B cell (primary cell): ENCODE measurements at regions not wholly inside any gene's neighbourhood (a gene's known extent, or its start where the extent isn't known, plus 50 kb on each side); places are given as distances from the start of the nearest gene placed in this dataset.

Experiments
- ATAC-seq: fragments of 200-7000 bp; cut with Tn5 transposase; one replicate; pipeline ENCODE4 v1.10.0; 2021; ENCODE audit warnings: low read depth, mild to moderate bottlenecking, moderate number of reproducible peaks, moderate library complexity
- CTCF ChIA-PET: fragments of 350-600 bp; sonication (Branson Sonifier 250); formaldehyde crosslinking; loops from one replicate; lab custom pipeline; 2021; ENCODE audit warnings: antibody characterized with exemption, inconsistent platforms; lab: Charles Lee
- POLR2A ChIA-PET: fragments of 350-600 bp; sonication (Branson Sonifier 250); formaldehyde crosslinking; loops from one replicate; lab custom pipeline; 2021; ENCODE audit warnings: antibody characterized with exemption; lab: Charles Lee
- DNase-seq: peaks from one replicate; pipeline ENCODE4 v3.0.0; 2013
- H2AFZ ChIP-seq: 2 replicates; pipeline ENCODE4 v1.6.1; 2012; ENCODE audit warnings: mild to moderate bottlenecking, low read depth, low read length; ENCODE audit not compliant: insufficient read depth, poor library complexity, severe bottlenecking
- H3K27ac ChIP-seq, 2 donors: 1 replicate in 1 of 2; 2 replicates in 1 of 2; pipeline ENCODE4 v1.5.1; 2012 to 2013; ENCODE audit warnings: low read length in 2 of 2, mild to moderate bottlenecking in 2 of 2, moderate library complexity in 1 of 2
- H3K27me3 ChIP-seq, 4 experiments: fragments of 200-600 bp in 1 of 4; sonication (generic) in 1 of 4; replicated peaks in 1 of 4; 1 replicate in 2 of 4; 2 replicates in 2 of 4; pipeline versions ENCODE4 v1.6.1 to v1.7.0; 2013 to 2016; ENCODE audit warnings: low read length in 3 of 4, mild to moderate bottlenecking in 2 of 4, mixed read lengths in 1 of 4, moderate library complexity in 1 of 4; ENCODE audit not compliant: insufficient read depth in 4 of 4, control insufficient read depth in 3 of 4; ENCODE audit errors: control extremely low read depth in 1 of 4
- H3K36me3 ChIP-seq, 2 experiments: replicated peaks in 1 of 2; 1 replicate in 1 of 2; 2 replicates in 1 of 2; pipeline versions ENCODE4 v1.6.1 to v1.7.1; 2013; ENCODE audit warnings: low read length in 1 of 2; ENCODE audit not compliant: insufficient read depth in 2 of 2, control insufficient read depth in 1 of 2; ENCODE audit errors: control extremely low read depth in 1 of 2, extremely low read depth in 1 of 2
- H3K4me1 ChIP-seq, 2 donors: fragments of 200-600 bp in 1 of 2; sonication (generic) in 1 of 2; 1 replicate in 1 of 2; 2 replicates in 1 of 2; pipeline versions ENCODE4 v1.5.1 to v1.6.1; 2013 to 2017; ENCODE audit warnings: low read length in 2 of 2; ENCODE audit not compliant: control insufficient read depth in 2 of 2, insufficient read depth in 2 of 2
- H3K4me2 ChIP-seq: replicated peaks from 2 replicates; pipeline ENCODE3; 2012; ENCODE audit warnings: mild to moderate bottlenecking, low read depth, low read length; ENCODE audit not compliant: poor library complexity, severe bottlenecking
- H3K4me3 ChIP-seq, 5 experiments: fragments of 200-600 bp in 1 of 5; sonication (generic) in 1 of 5; 1 replicate in 3 of 5; 2 replicates in 2 of 5; pipeline versions ENCODE4 v1.5.1 to v1.7.0; 2011 to 2016; ENCODE audit warnings: low read length in 4 of 5, mild to moderate bottlenecking in 4 of 5, low read depth in 2 of 5, control low read depth in 1 of 5, moderate library complexity in 1 of 5; ENCODE audit not compliant: insufficient read depth in 1 of 5; ENCODE audit errors: control extremely low read depth in 1 of 5, extremely low read depth in 1 of 5
- H3K79me2 ChIP-seq: fragments of 200-600 bp; sonication (generic); one replicate; pipeline ENCODE4 v1.6.0; 2016; ENCODE audit warnings: low read length; ENCODE audit not compliant: control insufficient read depth, insufficient read depth
- H3K9ac ChIP-seq: fragments of 200-600 bp; sonication (generic); 2 replicates; pipeline ENCODE4 v1.6.1; 2017; ENCODE audit warnings: mild to moderate bottlenecking, low read length, moderate library complexity
- H3K9me3 ChIP-seq, 3 donors: one replicate each; pipeline versions ENCODE4 v1.6.1 to v1.7.1; 2013; ENCODE audit warnings: low read length in 2 of 3; ENCODE audit not compliant: control insufficient read depth in 2 of 3, insufficient read depth in 1 of 3; ENCODE audit errors: control extremely low read depth in 1 of 3
- H4K20me1 ChIP-seq: 2 replicates; pipeline ENCODE4 v1.6.0; 2012; ENCODE audit warnings: mild to moderate bottlenecking, low read length; ENCODE audit not compliant: insufficient read depth, control insufficient read depth, poor library complexity, severe bottlenecking
- H3K27ac Mint-ChIP-seq: one replicate; pipeline ENCODE4 v1.8.0; 2021; ENCODE audit warnings: mixed read lengths
- H3K27me3 Mint-ChIP-seq: one replicate; pipeline ENCODE4 v1.8.0; 2021; ENCODE audit warnings: mixed read lengths
- H3K4me1 Mint-ChIP-seq: one replicate; pipeline ENCODE4 v1.8.0; 2021; ENCODE audit warnings: mixed read lengths
- H3K4me3 Mint-ChIP-seq: one replicate; pipeline ENCODE4 v1.8.0; 2021; ENCODE audit warnings: mixed read lengths
- H3K9me3 Mint-ChIP-seq: one replicate; pipeline ENCODE4 v1.8.0; 2022; ENCODE audit warnings: mixed read lengths; ENCODE audit not compliant: insufficient read depth
- CTCF ChIP-seq: fragments of 200-600 bp; IDR thresholded peaks from one replicate; pipeline ENCODE4 v1.8.0; 2022; ENCODE audit warnings: antibody characterized with exemption, mild to moderate bottlenecking
- EZH2 ChIP-seq: IDR thresholded peaks from 2 replicates; pipeline ENCODE4 v1.6.1; 2012; ENCODE audit warnings: borderline replicate concordance, low read depth, mild to moderate bottlenecking, moderate library complexity, low read length; ENCODE audit not compliant: insufficient read depth, poor library complexity, severe bottlenecking
- WGBS: methylation state at CpG from one replicate; pipeline ENCODE4 v1.1.5; 2013; ENCODE audit warnings: missing lambda C conversion rate; ENCODE audit not compliant: insufficient coverage; 5-methylcytosine and 5-hydroxymethylcytosine counted together
- intact Hi-C: fragments of 100-400 bp; cut with micrococcal nuclease; formaldehyde crosslinking; loops from one replicate; pipeline ENCODE4 v1.10.0; 2022

- ChIA-PET POLR2A (no interaction called here), CTCF (no interaction called here)
- no peak overlapping the region for H3K27ac ChIP-seq
- H3K79me2 ChIP-seq: no peaks in the 10 kb centered on the region
- intact Hi-C loops: no loop called here
- Mint-ChIP-seq H3K27me3 (peaks cover 7% of the 10 kb centered on the region), H3K4me3 (no peak overlapping the region), H3K9me3 (peaks cover 2% of the 10 kb centered on the region), H3K27ac (no peak overlapping the region), H3K4me1 (no peaks in the 10 kb centered on the region)
- no peaks in the 10 kb centered on the region for H3K27me3 ChIP-seq
- no peaks in the 10 kb centered on the region for H3K4me1 ChIP-seq
- H3K4me2 ChIP-seq: no peak overlapping the region
- no peaks in the 10 kb centered on the region for H3K9me3 ChIP-seq
- DNase-seq: no peak
- H3K36me3 ChIP-seq: no peaks in the 10 kb centered on the region
- ATAC-seq: no peak
- H3K4me3 ChIP-seq: no peak overlapping the region
- no peak overlapping the region for H2AFZ ChIP-seq
- 100% methylated on average over 1 of the region's 3 CpGs for WGBS
- TF ChIP-seq CTCF (no peak), EZH2 (no peak)
- H4K20me1 ChIP-seq: no peaks in the 10 kb centered on the region
- no peak overlapping the region for H3K9ac ChIP-seq
Observed at GRCh38 chr16:82391690-82392089, 221.7 kb upstream of the MPHOSPH6 start.

GRCh38 chr16:82389956-82390650 lies 220.1 kb upstream of the MPHOSPH6 start:
- Histone ChIP-seq H3K9me3 (no peaks in the 10 kb centered on the region), H3K27me3 (no peaks in the 10 kb centered on the region), H3K79me2 (no peaks in the 10 kb centered on the region), H3K9ac (no peak overlapping the region), H3K4me2 (no peak overlapping the region), H3K27ac (no peak overlapping the region), H4K20me1 (no peaks in the 10 kb centered on the region), H3K4me1 (no peaks in the 10 kb centered on the region), H3K36me3 (no peaks in the 10 kb centered on the region), H3K4me3 (no peak overlapping the region), H2AFZ (no peak overlapping the region)
- TF ChIP-seq CTCF (no peak), EZH2 (no peak)
- POLR2A ChIA-PET: no interaction called here
- CTCF ChIA-PET: no interaction called here
- Mint-ChIP-seq H3K9me3 (peaks cover 2% of the 10 kb centered on the region), H3K27ac (no peak overlapping the region), H3K27me3 (peaks cover 7% of the 10 kb centered on the region), H3K4me1 (no peaks in the 10 kb centered on the region), H3K4me3 (no peak overlapping the region)
- WGBS: 91% methylated on average over 5 of the region's 7 CpGs
- no peak for DNase-seq
- intact Hi-C loops: no loop called here
- no peak for ATAC-seq
